Activated CD8-positive, alpha-beta T cell treated with anti-CD3 and anti-CD28 coated beads for 36 hours (primary cell): ENCODE measurements at regions not wholly inside any gene's neighbourhood (a gene's known extent, or its start where the extent isn't known, plus 50 kb on each side); places are given as distances from the start of the nearest gene placed in this dataset.

Source experiments
- ATAC-seq: fragments of 200-7000 bp; cut with Tn5 transposase; one replicate; pipeline ENCODE4 v1.10.0; 2021; ENCODE audit warnings: mild to moderate bottlenecking, moderate library complexity
- CTCF ChIA-PET: fragments of 350-600 bp; sonication (Branson Sonifier 250); formaldehyde crosslinking; loops from one replicate; lab custom pipeline; 2021; ENCODE audit warnings: antibody characterized with exemption; lab: Charles Lee
- POLR2A ChIA-PET: fragments of 350-600 bp; sonication (Branson Sonifier 250); formaldehyde crosslinking; loops from one replicate; lab custom pipeline; 2021; ENCODE audit warnings: antibody characterized with exemption; lab: Charles Lee
- DNase-seq: peaks from one replicate; pipeline ENCODE4 v3.0.0-alpha.2; 2020
- H3K27ac Mint-ChIP-seq: one replicate; pipeline ENCODE4 v1.8.0; 2021; ENCODE audit warnings: mild to moderate bottlenecking, mixed read lengths
- H3K27me3 Mint-ChIP-seq: one replicate; pipeline ENCODE4 v1.8.0; 2021; ENCODE audit warnings: mixed read lengths
- H3K36me3 Mint-ChIP-seq: one replicate; pipeline ENCODE4 v1.8.0; 2021; ENCODE audit warnings: low read depth, mixed read lengths
- H3K4me1 Mint-ChIP-seq: one replicate; pipeline ENCODE4 v1.8.0; 2021; ENCODE audit warnings: low read depth, mixed read lengths
- H3K4me3 Mint-ChIP-seq: one replicate; pipeline ENCODE4 v1.8.0; 2021; ENCODE audit warnings: mild to moderate bottlenecking, moderate library complexity, mixed read lengths
- H3K9me3 Mint-ChIP-seq: one replicate; pipeline ENCODE4 v1.8.0; 2021; ENCODE audit warnings: mixed read lengths
- CTCF ChIP-seq: fragments of 200-600 bp; IDR thresholded peaks from one replicate; pipeline ENCODE4 v1.8.0; 2022; ENCODE audit warnings: antibody characterized with exemption, mild to moderate bottlenecking
- intact Hi-C: fragments of 100-400 bp; cut with micrococcal nuclease; formaldehyde crosslinking; loops from one replicate; pipeline ENCODE4 v1.10.0; 2022

- CTCF ChIA-PET: no interaction called here
- DNase-seq: no peak
- Mint-ChIP-seq H3K36me3 (no peaks in the 10 kb centered on the region), H3K27me3 (no peaks in the 10 kb centered on the region), H3K4me3 (no peak overlapping the region), H3K9me3 (no peaks in the 10 kb centered on the region), H3K4me1 (no peaks in the 10 kb centered on the region), H3K27ac (no peak overlapping the region)
- intact Hi-C loops: no loop called here
- no peak for ATAC-seq
- TF ChIP-seq CTCF: no peak
- POLR2A ChIA-PET: no interaction called here
Observed at GRCh38 chr7:69518705-69519077, 79.6 kb upstream of the AUTS2 start.

- ATAC-seq: no peak
- H3K4me1 Mint-ChIP-seq: no peaks in the 10 kb centered on the region
- H3K27me3 Mint-ChIP-seq: peaks cover 1% of the 10 kb centered on the region
- H3K27ac Mint-ChIP-seq: no peak overlapping the region
- intact Hi-C loops: no loop called here
- ChIA-PET CTCF (no interaction called here), POLR2A (no interaction called here)
- no peak overlapping the region for H3K4me3 Mint-ChIP-seq
- TF ChIP-seq CTCF: no peak
- no peak for DNase-seq
- H3K9me3 Mint-ChIP-seq: peaks cover 4% of the 10 kb centered on the region
- no peaks in the 10 kb centered on the region for H3K36me3 Mint-ChIP-seq
Observed at GRCh38 chr7:69526570-69526969, 71.7 kb upstream of the AUTS2 start.

GRCh38 chr7:69527706-69528105 is 70.6 kb upstream of the AUTS2 start:
- no peak for TF ChIP-seq CTCF
- H3K9me3 Mint-ChIP-seq: peaks cover 4% of the 10 kb centered on the region
- intact Hi-C loops: no loop called here
- ATAC-seq (no peak), DNase-seq (no peak)
- no peak overlapping the region for H3K27ac Mint-ChIP-seq
- POLR2A ChIA-PET: no interaction called here
- H3K4me3 Mint-ChIP-seq: no peak overlapping the region
- H3K4me1 Mint-ChIP-seq: no peaks in the 10 kb centered on the region
- CTCF ChIA-PET: no interaction called here
- peaks cover 1% of the 10 kb centered on the region for H3K27me3 Mint-ChIP-seq
- H3K36me3 Mint-ChIP-seq: no peaks in the 10 kb centered on the region

GRCh38 chr7:69531050-69531449 is 67.2 kb upstream of the AUTS2 start:
- DNase-seq (no peak), ATAC-seq (no peak)
- ChIA-PET CTCF (no interaction called here), POLR2A (no interaction called here)
- no peak for TF ChIP-seq CTCF
- Mint-ChIP-seq H3K36me3 (no peaks in the 10 kb centered on the region), H3K4me3 (no peak overlapping the region), H3K27ac (no peak overlapping the region), H3K9me3 (no peaks in the 10 kb centered on the region), H3K4me1 (no peaks in the 10 kb centered on the region), H3K27me3 (peaks cover 1% of the 10 kb centered on the region)
- intact Hi-C loops: no loop called here

- Mint-ChIP-seq H3K27me3 (peaks cover 1% of the 10 kb centered on the region), H3K4me1 (no peaks in the 10 kb centered on the region)
- TF ChIP-seq CTCF: no peak
Observed at GRCh38 chr7:69534461-69535041, 63.7 kb upstream of the AUTS2 start.

More at GRCh38 chr7:69534461-69535041, 63.7 kb upstream of the AUTS2 start:
- intact Hi-C loops: no loop called here
- H3K9me3 Mint-ChIP-seq: no peaks in the 10 kb centered on the region
- ATAC-seq (no peak), DNase-seq (no peak)
- no peaks in the 10 kb centered on the region for H3K36me3 Mint-ChIP-seq
- no peak overlapping the region for H3K4me3 Mint-ChIP-seq
- ChIA-PET CTCF (no interaction called here), POLR2A (no interaction called here)
- H3K27ac Mint-ChIP-seq: no peak overlapping the region
